PFSK-1 (cell line): ENCODE measurements at regions not wholly inside any gene's neighbourhood (a gene's known extent, or its start where the extent isn't known, plus 50 kb on each side); places are given as distances from the start of the nearest gene placed in this dataset.

Experiments
- FOXP2 ChIP-seq: optimal IDR thresholded peaks from 2 replicates; pipeline ENCODE3; 2011; ENCODE audit warnings: borderline replicate concordance, control low read depth, inconsistent platforms; ENCODE audit not compliant: insufficient read depth; ENCODE audit errors: extremely low read length, extremely low read depth
- POLR2AphosphoS5 ChIP-seq: IDR thresholded peaks from 2 replicates; pipeline ENCODE4 v1.6.1; 2012; ENCODE audit warnings: low read depth, mild to moderate bottlenecking, control low read depth, low read length, moderate library complexity
- REST ChIP-seq, 2 experiments: IDR thresholded peaks; 2 replicates each; pipeline versions ENCODE4 v1.6.1 to v1.8.0; 2011 to 2012; ENCODE audit warnings: low read depth in 2 of 2, low read length in 2 of 2, control low read depth in 1 of 2, inconsistent platforms in 1 of 2, mild to moderate bottlenecking in 1 of 2, moderate library complexity in 1 of 2; ENCODE audit not compliant: insufficient read depth in 1 of 2
- SIN3A ChIP-seq: IDR thresholded peaks from 2 replicates; pipeline ENCODE4 v1.6.1; 2012; ENCODE audit warnings: mild to moderate bottlenecking, low read length, moderate library complexity, borderline replicate concordance; ENCODE audit not compliant: insufficient read depth
- TAF1 ChIP-seq: IDR thresholded peaks from 2 replicates; pipeline ENCODE4 v1.6.1; 2012; ENCODE audit warnings: low read length, control low read depth, borderline replicate concordance; ENCODE audit not compliant: insufficient read depth

DNA sequence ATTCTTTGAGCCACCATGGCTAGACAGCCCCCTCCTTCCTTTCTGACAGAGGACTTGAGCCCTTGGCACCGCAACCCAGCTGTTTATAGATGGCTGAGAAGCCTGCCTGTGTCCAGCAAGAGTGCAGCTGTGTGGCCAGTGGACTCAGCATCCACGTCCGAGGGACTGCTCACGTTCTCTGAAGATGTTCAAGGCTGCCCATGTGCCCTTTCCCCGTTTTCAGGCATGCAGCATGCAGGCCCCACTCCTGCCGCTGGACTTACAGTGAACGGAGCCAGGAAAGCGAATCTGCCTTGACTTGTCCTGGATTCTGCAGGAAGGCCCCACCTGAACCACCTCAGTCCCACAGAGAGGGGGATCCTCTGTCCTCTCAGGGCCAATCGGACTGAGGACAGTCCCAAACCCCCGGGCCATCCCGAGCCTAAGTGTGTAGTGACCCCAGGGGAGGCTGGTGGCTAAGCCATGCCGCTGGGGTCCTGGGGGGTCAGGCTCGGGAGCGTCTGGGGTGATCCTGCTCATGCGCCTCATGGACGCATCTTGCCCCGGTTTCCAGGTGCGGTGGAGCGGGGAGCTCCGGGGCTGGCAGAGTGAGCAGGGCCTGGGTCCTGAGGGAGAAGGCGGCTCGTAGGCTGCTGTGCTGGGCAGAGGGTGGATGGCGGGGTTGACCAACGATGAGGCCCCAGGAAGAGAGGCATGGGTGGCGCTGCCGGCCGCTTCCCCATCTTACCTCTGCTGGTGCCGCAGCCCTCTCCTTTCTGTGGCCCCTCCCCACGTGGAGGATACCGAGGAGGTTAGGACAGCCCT lies 170.7 kb downstream of the CTTN start:
- TF ChIP-seq REST (IDR thresholded peaks at IDR 0.05; ENCODE audit: insufficient read depth in 1 of 2, low read depth in 2 of 2, low read length in 2 of 2), result no peak
- no peak for TF ChIP-seq TAF1
- no peak for TF ChIP-seq FOXP2
- no peak for TF ChIP-seq SIN3A
- no peak for TF ChIP-seq POLR2AphosphoS5

DNA sequence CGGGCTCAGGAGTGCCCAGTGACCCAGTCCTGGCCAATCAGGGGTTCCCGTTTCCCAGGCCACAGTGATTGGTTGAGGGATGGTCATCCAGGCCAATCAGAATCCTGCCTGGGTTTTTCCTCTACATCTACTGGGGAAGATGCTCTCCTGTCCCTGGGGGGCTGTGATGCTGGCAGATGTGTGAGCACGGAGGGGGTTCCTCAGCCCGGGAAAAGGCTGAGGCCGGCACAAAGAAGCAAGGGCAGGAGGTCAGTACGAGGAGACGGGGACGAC lies 171.2 kb downstream of the CTTN start:
- TF ChIP-seq SIN3A (no peak), TAF1 (no peak), POLR2AphosphoS5 (no peak), REST (IDR thresholded peaks at IDR 0.05; ENCODE audit: insufficient read depth in 1 of 2, low read depth in 2 of 2, low read length in 2 of 2) (no peak)

GRCh38 chr11:70569996-70570692 lies 171.8 kb downstream of the CTTN start:
- TF ChIP-seq SIN3A (no peak), TAF1 (no peak), POLR2AphosphoS5 (no peak), FOXP2 (no peak), REST (IDR thresholded peaks at IDR 0.05; ENCODE audit: insufficient read depth in 1 of 2, low read depth in 2 of 2, low read length in 2 of 2) (no peak)

DNA sequence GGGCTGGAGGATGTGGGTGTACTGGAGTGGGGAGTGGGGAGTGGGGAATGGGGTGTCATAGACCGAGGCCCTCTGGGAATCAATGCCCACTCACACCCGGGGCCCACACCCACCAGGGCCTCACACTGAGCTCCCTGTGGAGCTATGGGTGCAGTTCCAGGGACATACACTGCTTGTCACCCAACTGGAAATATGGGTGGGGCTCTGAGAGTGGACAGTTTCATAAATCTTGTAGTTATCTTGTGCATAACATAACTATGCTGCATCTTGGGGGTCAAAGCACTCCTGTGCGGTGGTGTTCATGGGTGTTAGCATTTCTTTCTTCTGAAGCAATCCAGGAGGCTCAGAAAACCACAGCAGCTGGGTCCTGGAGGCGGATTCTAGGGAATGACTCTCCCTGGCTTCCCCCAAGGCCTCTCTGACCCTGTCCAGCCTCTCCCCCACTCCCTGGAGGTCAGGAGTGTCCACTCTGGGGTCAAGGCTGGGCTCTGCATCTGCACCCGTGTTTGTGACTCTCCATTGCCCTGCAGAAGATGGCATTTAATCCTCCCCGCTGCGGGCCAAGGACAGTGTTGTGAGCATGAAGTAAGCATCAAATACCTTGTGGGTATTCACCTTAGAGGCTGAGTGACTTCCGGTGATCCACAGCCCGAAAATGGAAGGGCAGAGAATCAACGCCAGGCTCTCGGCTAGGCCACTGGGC lies 172.5 kb downstream of the CTTN start:
- no peak for TF ChIP-seq TAF1
- TF ChIP-seq FOXP2, result no peak
- TF ChIP-seq SIN3A, result no peak
- TF ChIP-seq POLR2AphosphoS5, result no peak

GRCh38 chr11:70572974-70573260 lies 174.6 kb downstream of the CTTN start:
- TF ChIP-seq TAF1 (no peak), FOXP2 (no peak), SIN3A (no peak), POLR2AphosphoS5 (no peak), REST (IDR thresholded peaks at IDR 0.05; ENCODE audit: insufficient read depth in 1 of 2, low read depth in 2 of 2, low read length in 2 of 2) (no peak)
